Upper lobe of left lung (tissue), 6 donors: ENCODE measurements at regions not wholly inside any gene's neighbourhood (a gene's known extent, or its start where the extent isn't known, plus 50 kb on each side); places are given as distances from the start of the nearest gene placed in this dataset.

Source experiments
- ATAC-seq, 2 donors: fragments of 200-7000 bp; cut with Tn5 transposase; one replicate each; pipeline ENCODE4 v1.9.1; 2022; ENCODE audit warnings: mild to moderate bottlenecking in 2 of 2, moderate library complexity in 2 of 2; ENCODE audit not compliant: low FRiP score in 2 of 2
- DNase-seq, 2 donors: peaks; one replicate each; pipeline ENCODE4 v3.0.0-alpha.2; 2019 to 2020
- H3K27ac ChIP-seq, 4 donors: fragments of 200-600 bp; sonication (generic); one replicate each; pipeline ENCODE4 v1.5.1; 2016 to 2019
- H3K27me3 ChIP-seq, 4 donors: fragments of 200-600 bp; sonication (generic); one replicate each; pipeline ENCODE4 v1.5.1; 2017 to 2019
- H3K36me3 ChIP-seq, 4 donors: fragments of 200-600 bp; sonication (generic); one replicate each; pipeline ENCODE4 v1.5.1; 2016 to 2019
- H3K4me1 ChIP-seq, 4 donors: fragments of 200-600 bp; sonication (generic); one replicate each; pipeline ENCODE4 v1.5.1; 2018 to 2019
- H3K4me3 ChIP-seq, 4 donors: fragments of 200-600 bp; sonication (generic); one replicate each; pipeline ENCODE4 v1.5.1; 2017 to 2019; ENCODE audit warnings: mild to moderate bottlenecking in 2 of 4, moderate library complexity in 1 of 4
- H3K9me3 ChIP-seq, 4 donors: fragments of 200-600 bp; sonication (generic); one replicate each; pipeline ENCODE4 v1.5.1; 2018 to 2019
- CTCF ChIP-seq, 6 experiments: fragments of 450-650 bp in 4 of 6; fragments of 200-600 bp in 2 of 6; sonication (generic) in 2 of 6; IDR thresholded peaks; one replicate each; pipeline ENCODE4 v1.5.1; 2016 to 2019; ENCODE audit warnings: antibody characterized with exemption in 6 of 6
- EP300 ChIP-seq, 4 donors: sonication (generic); formaldehyde crosslinking; IDR thresholded peaks; one replicate each; pipeline ENCODE4 v1.5.1; 2017; ENCODE audit warnings: antibody characterized with exemption in 4 of 4, control low read depth in 2 of 4
- POLR2A ChIP-seq, 4 donors: fragments of 450-650 bp; IDR thresholded peaks; one replicate each; pipeline ENCODE4 v1.5.1; 2016 to 2017; ENCODE audit warnings: antibody characterized with exemption in 4 of 4, mild to moderate bottlenecking in 2 of 4
- POLR2AphosphoS5 ChIP-seq, 2 donors: sonication (generic); formaldehyde crosslinking; IDR thresholded peaks; one replicate each; pipeline ENCODE4 v1.5.1; 2017; ENCODE audit warnings: antibody characterized with exemption in 2 of 2
- WGBS, 2 donors: methylation state at CpG; one replicate each; pipeline ENCODE4 v1.1.5; 2017 to 2018; 5-methylcytosine and 5-hydroxymethylcytosine counted together
- donor health status: DM: no; HTN: no; CAD: no; lungs with moderate emphysema.
- donor health status: DM: no; HTN: yes; CAD: no; lungs with severe emphysema.

DNA sequence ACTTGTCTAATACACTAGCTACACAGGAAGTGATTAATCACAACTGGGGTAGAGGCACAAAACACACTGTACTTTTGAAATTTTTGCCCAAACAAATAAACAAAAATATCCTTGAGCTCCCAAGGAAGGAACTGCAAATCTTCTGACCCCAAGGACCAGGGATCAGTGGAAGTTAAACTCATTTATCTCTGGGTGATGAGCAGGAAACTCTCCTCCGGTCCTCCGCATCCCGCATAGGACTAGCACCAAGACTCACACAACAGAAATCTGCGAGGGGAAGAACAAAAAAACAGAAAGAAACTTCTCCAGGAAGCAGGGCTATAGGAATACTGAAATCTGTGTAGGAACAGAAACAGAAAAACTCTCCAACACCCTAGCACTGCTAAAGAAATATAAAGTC lies 650.3 kb downstream of the DCDC2C start:
- no peak for ATAC-seq
- H3K9me3 ChIP-seq, result no peaks in the 10 kb centered on the region
- DNase-seq, result no peak
- no peak for TF ChIP-seq POLR2A (IDR thresholded peaks at IDR 0.05)
- no peak for TF ChIP-seq CTCF (IDR thresholded peaks at IDR 0.05)
- no peak for TF ChIP-seq EP300 (IDR thresholded peaks at IDR 0.05)
- no peak for TF ChIP-seq POLR2AphosphoS5 (IDR thresholded peaks at IDR 0.05)
- WGBS, 2 donors, result 69 to 71% methylated on average over 4 of the region's 4 CpGs
- no peak overlapping the region for H3K4me3 ChIP-seq
- H3K4me1 ChIP-seq, result no peaks in the 10 kb centered on the region
- H3K36me3 ChIP-seq, result no peaks in the 10 kb centered on the region
- H3K27me3 ChIP-seq, result no peaks in the 10 kb centered on the region
- H3K27ac ChIP-seq, result no peak overlapping the region

DNA sequence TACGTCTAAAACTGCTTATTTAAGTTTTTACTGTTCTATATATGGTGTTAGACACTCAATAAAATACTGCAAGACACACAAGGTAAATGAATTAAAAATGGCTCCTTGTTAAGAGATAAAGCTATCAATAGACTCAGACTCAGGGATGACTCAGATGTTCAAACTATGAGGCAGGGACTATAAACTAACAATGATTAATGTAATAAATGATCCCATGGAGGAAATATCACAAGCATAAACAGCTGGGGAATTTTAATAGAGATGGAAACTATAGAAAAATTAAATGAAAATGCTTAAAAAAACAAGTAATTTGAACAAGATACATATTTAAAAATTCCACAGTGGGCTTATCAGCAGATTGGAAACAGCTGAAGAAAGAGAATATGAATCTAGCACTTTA lies 650.8 kb downstream of the DCDC2C start:
- Histone ChIP-seq H3K4me1 (no peaks in the 10 kb centered on the region), H3K9me3 (no peaks in the 10 kb centered on the region), H3K27me3 (no peaks in the 10 kb centered on the region), H3K27ac (no peak overlapping the region), H3K36me3 (no peaks in the 10 kb centered on the region), H3K4me3 (no peak overlapping the region)
- ATAC-seq (no peak), DNase-seq (no peak)
- no peak for TF ChIP-seq POLR2A (IDR thresholded peaks at IDR 0.05)
- TF ChIP-seq CTCF (IDR thresholded peaks at IDR 0.05), result no peak
- no peak for TF ChIP-seq POLR2AphosphoS5 (IDR thresholded peaks at IDR 0.05)
- no peak for TF ChIP-seq EP300 (IDR thresholded peaks at IDR 0.05)
- 53 to 74% methylated on average over 1 of the region's 1 CpG for WGBS, 2 donors

- H3K4me3 ChIP-seq, result no peak overlapping the region
- TF ChIP-seq CTCF (IDR thresholded peaks at IDR 0.05) (peak in 1 of 6 experiments; percentile 26), EP300 (IDR thresholded peaks at IDR 0.05) (no peak)
- ATAC-seq (no peak), DNase-seq (peak; percentile 15 to 24)
- no peak overlapping the region for H3K27ac ChIP-seq
- no peaks in the 10 kb centered on the region for H3K9me3 ChIP-seq
- WGBS, 2 donors, result 64 to 65% methylated on average over 10 of the region's 10 CpGs
- no peaks in the 10 kb centered on the region for H3K36me3 ChIP-seq
- no peaks in the 10 kb centered on the region for H3K27me3 ChIP-seq
- H3K4me1 ChIP-seq, result no peaks in the 10 kb centered on the region
Measured at GRCh38 chr2:4354678-4355077, 651.3 kb downstream of the DCDC2C start.

DNA sequence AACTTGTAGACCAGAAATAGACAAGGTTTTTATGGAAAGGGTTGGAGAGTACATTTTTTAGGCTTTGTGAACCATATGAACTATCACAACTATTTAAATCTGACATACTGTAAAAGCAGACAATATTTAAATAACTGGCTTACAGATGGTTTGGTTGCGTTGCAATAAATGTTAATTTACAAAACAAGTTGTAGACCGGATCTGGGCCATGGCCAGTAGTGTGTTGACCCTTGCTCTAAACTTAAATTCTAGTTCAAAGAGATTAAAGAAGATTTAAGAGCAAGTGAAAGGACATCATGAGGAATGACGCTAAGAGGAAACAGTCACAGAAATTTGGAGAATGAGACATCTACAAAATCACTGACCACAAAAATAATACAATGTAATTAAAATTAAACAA lies 652.7 kb downstream of the DCDC2C start:
- no peak overlapping the region for H3K4me3 ChIP-seq
- H3K9me3 ChIP-seq, result no peaks in the 10 kb centered on the region
- H3K4me1 ChIP-seq, result no peaks in the 10 kb centered on the region
- no peak for DNase-seq
- no peaks in the 10 kb centered on the region for H3K27me3 ChIP-seq
- WGBS, 2 donors, result 63 to 71% methylated on average over 3 of the region's 3 CpGs
- H3K36me3 ChIP-seq, result no peaks in the 10 kb centered on the region
- no peak for TF ChIP-seq POLR2AphosphoS5 (IDR thresholded peaks at IDR 0.05)
- TF ChIP-seq EP300 (IDR thresholded peaks at IDR 0.05), result no peak
- no peak for TF ChIP-seq POLR2A (IDR thresholded peaks at IDR 0.05)
- TF ChIP-seq CTCF (IDR thresholded peaks at IDR 0.05), result no peak
- ATAC-seq, result no peak
- H3K27ac ChIP-seq, result no peak overlapping the region

DNA sequence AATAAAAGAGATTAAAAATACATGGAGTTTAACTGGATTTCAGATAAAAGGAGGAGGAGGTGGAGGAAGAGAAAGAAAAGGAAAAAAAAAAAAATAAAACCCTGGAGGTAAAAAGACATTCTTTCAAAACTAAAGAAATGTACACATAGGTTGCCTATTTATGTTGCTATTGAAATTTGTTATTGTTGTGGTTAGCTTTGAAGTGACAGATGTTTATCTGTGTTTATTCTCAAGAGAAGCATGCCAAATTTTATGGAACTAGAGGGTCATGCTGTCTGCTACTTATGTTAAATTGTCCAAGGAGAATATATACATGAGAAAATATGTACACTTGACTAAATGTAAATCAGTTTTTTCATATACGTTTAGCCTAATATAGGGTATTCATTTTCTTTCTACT lies 653.2 kb downstream of the DCDC2C start:
- 66 to 67% methylated on average over 1 of the region's 1 CpG for WGBS, 2 donors
- H3K4me3 ChIP-seq, result no peak overlapping the region
- TF ChIP-seq EP300 (IDR thresholded peaks at IDR 0.05) (no peak), CTCF (IDR thresholded peaks at IDR 0.05) (no peak), POLR2A (IDR thresholded peaks at IDR 0.05) (no peak), POLR2AphosphoS5 (IDR thresholded peaks at IDR 0.05) (no peak)
- H3K27me3 ChIP-seq, result no peaks in the 10 kb centered on the region
- no peaks in the 10 kb centered on the region for H3K4me1 ChIP-seq
- ATAC-seq, result no peak
- H3K36me3 ChIP-seq, result no peaks in the 10 kb centered on the region
- H3K27ac ChIP-seq, result no peak overlapping the region
- DNase-seq, result no peak
- H3K9me3 ChIP-seq, result no peaks in the 10 kb centered on the region
